ENCODE measurements at regions not wholly inside any gene's neighbourhood (a gene's known extent, or its start where the extent isn't known, plus 50 kb on each side); places are given as distances from the start of the nearest gene placed in this dataset.
"Not testable (repeated sequence)": the region's sequence is repeated elsewhere in the genome, so short reads cannot be mapped to it uniquely, and the experiment has no call there.

DNA sequence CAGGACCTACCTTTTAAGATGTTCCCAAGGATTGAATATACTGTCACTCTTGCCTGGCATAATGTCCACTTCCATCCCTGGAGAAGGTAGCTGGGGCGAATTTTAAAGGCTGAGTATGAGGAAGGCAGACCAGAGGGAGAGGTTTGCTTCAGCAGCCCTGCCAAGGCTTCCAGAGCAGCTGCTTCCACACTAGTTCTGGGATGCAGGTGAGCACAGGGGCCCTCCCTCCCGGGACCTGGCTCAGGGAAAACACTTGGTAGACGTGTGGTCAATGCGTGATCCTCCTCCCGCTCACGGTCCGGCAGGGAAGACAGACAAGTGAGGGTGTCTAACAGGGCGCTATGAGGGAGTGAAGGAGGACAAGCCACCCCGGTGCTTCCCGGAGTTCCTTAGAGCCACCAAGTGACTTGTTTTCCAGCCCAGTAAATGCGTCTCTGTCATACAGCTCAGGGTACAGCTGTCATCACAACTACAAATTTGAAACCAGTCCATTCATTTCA is 327.6 kb downstream of the ARRDC4 start:
- in situ Hi-C loops (cut with HindIII; ENCODE audit: low pct_ligation_motif_present, low pct_unique_long_range_greater_than_20kb, low sequenced_read_pairs), result no loop called here

DNA sequence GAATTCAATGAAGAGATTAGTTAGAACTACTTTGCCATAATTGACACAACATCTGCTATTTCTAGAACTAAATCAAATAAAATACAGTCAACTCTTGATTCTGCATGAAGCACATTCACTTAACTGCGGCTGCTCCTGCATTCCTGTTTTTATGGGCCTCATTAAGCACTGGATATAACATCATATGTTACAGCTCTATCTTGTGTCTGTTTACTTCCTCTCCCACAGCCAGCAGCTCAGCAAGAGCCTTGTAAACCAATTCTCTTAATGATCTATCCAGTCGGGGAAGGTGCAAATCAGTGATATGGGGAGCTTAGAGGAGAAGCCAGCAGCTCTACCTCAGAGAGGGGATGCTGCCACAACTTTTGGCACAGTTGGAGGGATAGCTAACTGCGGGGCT is 329.2 kb downstream of the ARRDC4 start:
- DNase-seq, result no peak
- in situ Hi-C loops (cut with HindIII; ENCODE audit: low pct_ligation_motif_present, low pct_unique_long_range_greater_than_20kb, low sequenced_read_pairs), result no loop called here

More for the DNA sequence above, 327.6 kb downstream of the ARRDC4 start:
- DNase-seq, result no peak

DNA sequence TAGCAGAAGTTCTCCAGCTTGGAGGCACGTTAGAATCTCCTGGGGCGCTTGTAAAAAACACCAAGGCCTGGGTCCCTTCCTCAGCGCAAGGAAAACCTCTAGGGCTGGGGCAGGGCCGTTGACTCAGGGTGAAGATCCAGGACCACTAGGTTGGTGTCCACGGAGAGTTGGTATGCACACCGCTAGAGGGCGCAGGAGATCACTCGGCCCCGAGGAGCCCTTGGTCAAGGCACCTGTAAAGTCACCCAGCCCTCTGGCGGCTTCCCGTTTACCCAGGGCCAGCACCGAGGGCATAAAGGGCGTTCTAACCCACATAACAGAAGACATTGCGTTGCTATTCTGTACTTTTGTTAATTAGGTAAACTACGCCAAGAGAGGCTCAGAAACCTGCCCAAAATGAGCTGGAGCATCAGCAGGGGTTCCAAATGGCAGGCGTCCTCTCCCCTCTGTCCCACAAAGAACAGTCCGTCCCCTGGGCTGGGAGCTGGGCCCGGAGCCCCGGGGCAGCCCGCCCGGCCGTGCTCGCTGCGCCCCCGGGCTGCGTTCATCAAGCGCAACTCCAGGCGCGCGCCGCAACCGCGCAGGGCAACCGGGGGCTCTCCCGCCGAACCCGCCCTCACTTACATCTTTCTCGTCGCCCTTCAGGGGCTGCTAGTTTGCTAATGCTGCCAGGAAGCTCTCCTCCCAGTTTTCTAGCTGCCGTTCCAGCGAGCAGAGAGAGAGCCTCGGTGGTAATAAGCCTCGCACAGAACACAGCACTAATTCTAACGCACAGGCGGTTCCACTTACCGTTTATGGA is 332.1 kb downstream of the ARRDC4 start:
- DNase-seq, result peak; percentile 28
- in situ Hi-C loops (cut with HindIII; ENCODE audit: low pct_ligation_motif_present, low pct_unique_long_range_greater_than_20kb, low sequenced_read_pairs), result no loop called here

DNA sequence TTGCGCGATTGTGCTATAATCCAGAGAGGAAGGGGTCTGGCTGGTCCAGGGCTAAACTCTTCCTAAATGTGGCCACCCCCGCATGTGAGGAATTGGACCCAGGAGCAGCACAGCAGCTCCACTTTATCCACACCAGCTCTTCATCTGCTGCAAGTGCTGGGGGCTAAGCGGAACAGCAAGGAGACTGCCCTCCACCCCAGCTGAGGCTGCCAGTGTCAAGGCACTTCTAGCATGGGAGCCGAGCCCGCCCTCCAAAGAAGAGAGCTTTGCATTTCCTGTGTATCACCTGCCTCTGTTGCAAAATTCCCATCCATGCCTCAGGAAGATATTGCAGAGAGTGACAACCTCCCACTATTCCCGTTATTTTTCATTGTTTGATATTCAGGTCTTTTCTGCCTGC is 333.6 kb downstream of the ARRDC4 start:
- DNase-seq, result no peak
- in situ Hi-C loops (cut with HindIII; ENCODE audit: low pct_ligation_motif_present, low pct_unique_long_range_greater_than_20kb, low sequenced_read_pairs), result no loop called here

DNA sequence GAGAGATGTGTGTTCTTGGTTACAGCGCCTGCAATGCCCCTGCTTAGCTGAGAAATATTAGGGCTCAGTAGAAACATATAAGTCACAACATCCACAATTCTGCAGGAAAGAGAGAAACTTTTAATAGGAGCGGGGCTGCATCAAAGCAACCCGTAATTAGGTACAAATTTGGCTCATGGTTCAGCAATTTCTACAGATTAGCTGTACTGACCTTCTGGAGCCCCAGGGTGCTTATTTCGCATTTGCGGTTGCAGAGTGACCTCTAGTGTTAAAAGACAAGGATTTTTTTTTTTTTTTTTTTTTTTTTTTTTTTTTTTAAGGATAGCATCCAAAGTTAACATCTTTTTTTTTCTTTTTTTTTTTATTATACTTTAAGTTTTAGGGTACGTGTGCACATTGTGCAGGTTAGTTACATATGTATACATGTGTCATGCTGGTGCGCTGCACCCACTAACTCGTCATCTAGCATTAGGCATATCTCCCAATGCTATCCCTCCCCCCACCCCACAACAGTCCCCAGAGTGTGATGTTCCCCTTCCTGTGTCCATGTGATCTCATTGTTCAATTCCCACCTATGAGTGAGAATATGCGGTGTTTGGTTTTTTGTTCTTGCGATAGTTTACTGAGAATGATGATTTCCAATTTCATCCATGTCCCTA is 334.7 kb downstream of the ARRDC4 start:
- peak; percentile 42 for DNase-seq
- in situ Hi-C loops (cut with HindIII; ENCODE audit: low pct_ligation_motif_present, low pct_unique_long_range_greater_than_20kb, low sequenced_read_pairs), result not testable (repeated sequence)

DNA sequence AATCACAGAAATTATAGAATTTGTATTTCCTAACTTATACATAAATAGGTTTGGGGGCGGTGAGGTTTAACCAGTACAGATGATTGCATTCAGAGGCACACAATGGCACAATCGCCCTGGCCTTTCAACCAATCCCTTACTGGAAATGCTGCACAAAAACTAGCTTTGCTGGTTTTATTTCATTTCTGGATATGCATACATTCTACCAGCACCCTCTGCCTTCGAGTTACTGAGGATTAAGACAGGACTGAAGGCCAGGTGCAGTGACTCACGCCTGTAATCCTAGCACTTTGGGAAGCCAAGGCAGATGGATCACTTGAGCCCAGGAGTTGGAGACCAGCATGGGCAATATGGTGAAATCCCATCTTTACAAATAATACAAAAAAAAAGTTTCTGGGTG is 336.1 kb downstream of the ARRDC4 start:
- in situ Hi-C loops (cut with HindIII; ENCODE audit: low pct_ligation_motif_present, low pct_unique_long_range_greater_than_20kb, low sequenced_read_pairs), result no loop called here
- no peak for DNase-seq

DNA sequence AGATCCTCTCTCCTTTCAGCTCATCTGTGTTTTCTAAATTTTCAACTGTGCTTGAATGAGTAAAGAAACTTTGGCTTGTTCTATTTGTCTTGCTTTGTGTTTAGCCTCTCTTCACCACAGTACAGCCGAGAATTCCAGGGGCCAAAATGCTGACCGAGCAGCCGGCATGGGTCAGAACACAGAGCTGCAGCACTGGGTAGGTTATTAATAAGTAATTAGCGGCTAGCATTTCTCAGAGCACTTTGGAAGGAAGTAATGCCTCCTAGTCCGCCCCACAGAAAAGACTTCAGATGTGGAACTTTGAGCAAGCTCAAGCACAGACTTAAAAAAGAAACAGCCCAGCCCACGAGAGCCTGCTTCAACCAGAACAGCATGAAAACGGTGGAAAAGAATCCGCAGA is 343.9 kb downstream of the ARRDC4 start:
- in situ Hi-C loops (cut with HindIII; ENCODE audit: low pct_ligation_motif_present, low pct_unique_long_range_greater_than_20kb, low sequenced_read_pairs), result no loop called here

DNA sequence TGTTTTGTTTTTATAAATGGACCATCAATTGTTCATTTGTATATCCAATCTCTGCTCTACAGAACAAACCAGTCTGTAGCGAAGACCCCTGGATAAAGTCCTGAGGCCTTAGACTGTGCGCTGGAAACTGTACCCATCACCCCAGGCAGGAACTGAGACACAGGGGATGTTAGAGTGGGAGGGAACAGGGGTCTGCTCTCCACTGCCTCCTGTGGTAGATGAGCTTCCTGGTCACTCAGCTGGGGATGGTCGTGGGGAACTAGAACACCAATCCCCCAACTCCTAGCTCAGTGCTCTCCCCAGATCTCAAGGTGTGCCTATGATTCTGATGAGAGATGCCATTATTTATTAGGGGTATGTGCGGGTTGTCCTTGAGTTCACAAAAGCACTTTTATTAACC is 340.2 kb upstream of the IGF1R start:
- in situ Hi-C loops (cut with HindIII; ENCODE audit: low pct_ligation_motif_present, low pct_unique_long_range_greater_than_20kb, low sequenced_read_pairs), result no loop called here
- DNase-seq, result no peak

More for the DNA sequence above, 343.9 kb downstream of the ARRDC4 start:
- DNase-seq, result no peak

DNA sequence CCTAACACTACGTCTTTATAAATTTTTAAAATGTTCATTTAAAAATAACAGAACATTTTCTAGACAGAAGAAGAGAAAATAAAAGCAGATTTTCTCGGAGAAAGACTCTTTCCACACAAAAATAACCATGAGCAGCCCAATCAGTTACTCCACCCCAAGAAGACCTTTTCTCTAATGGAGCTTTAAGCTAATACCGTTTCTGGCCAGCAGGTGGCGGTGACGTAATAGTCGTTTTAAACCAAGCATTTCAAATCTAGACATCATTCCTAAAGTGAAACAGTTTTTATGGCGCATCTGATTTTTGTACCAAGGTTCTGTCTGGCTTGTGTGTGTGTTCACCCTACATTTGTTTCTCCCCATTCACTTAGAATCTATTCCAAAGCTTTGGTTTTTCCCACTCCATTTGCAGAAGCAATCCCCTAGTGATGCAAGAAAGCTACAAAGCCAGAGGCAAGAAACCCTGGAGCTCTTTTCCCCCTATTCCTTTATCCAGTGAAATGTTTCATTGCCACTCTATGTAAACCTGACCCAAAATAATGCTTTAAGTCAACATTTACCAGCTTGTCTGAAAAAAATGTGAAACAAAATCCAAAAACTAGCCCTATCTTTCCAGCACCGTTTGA is 336.7 kb upstream of the IGF1R start:
- in situ Hi-C loops (cut with HindIII; ENCODE audit: low pct_ligation_motif_present, low pct_unique_long_range_greater_than_20kb, low sequenced_read_pairs), result no loop called here
- DNase-seq, result peak; percentile 74

DNA sequence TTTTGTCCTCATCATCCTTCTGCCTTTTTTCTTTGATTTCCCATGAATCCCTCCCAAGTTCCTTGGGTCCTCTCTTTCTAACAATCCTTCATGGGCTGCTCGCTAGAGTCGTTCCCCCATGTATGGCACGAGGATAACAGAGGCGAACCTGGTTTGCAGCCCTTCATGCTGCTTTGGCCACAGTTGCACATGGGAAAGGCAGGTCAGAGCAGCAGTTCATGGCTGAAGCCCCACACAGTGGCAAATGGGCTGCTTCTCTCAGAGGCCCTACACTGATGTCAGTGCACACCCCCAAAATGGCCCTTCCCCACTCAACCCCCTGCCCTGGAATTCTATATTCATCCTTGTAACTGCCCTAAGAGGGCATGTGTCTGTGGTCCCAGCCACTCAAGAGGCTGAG is 335.4 kb upstream of the IGF1R start:
- in situ Hi-C loops (cut with HindIII; ENCODE audit: low pct_ligation_motif_present, low pct_unique_long_range_greater_than_20kb, low sequenced_read_pairs), result no loop called here

DNA sequence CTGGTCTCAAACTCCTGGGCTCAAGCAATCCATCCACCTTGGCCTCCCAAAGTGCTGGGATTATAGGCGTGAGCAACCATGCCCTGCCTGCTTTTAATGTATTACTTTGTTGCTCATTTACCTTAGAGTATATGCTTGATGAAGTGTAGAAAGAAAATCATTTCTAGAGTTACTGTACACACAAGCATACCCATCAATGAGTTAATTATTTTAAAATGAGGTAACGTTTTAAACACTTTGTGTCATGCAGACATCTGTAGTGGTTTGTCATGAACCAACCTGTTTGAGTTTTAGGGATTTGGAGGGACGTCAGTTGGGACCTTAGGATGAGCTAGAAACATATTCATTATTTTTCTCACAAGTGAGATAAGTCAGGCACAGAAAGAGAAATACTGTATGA is 332.4 kb upstream of the IGF1R start:
- in situ Hi-C loops (cut with HindIII; ENCODE audit: low pct_ligation_motif_present, low pct_unique_long_range_greater_than_20kb, low sequenced_read_pairs), result no loop called here
- DNase-seq, result no peak

More for the DNA sequence above, 335.4 kb upstream of the IGF1R start:
- DNase-seq, result no peak

DNA sequence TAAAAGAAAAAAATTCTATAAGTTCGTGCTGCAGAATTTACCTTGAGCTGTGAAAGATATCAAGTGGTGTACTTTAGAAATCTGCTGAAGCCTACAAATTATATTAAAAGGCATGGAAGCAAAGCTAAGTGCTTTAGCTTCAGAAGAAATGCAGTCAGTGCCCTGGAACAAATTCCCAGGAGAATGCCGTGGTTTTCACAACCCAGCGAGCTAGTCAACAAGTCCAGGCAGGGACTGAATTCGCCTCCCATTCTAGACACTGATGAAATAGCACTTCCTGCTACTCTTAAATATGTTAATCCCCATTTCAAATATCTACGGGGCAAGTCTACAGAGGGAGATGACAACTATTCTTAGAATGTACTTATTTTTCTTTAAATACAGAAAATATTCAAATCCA is 326.4 kb upstream of the IGF1R start:
- in situ Hi-C loops (cut with HindIII; ENCODE audit: low pct_ligation_motif_present, low pct_unique_long_range_greater_than_20kb, low sequenced_read_pairs), result no loop called here
- peak; percentile 25 for DNase-seq

DNA sequence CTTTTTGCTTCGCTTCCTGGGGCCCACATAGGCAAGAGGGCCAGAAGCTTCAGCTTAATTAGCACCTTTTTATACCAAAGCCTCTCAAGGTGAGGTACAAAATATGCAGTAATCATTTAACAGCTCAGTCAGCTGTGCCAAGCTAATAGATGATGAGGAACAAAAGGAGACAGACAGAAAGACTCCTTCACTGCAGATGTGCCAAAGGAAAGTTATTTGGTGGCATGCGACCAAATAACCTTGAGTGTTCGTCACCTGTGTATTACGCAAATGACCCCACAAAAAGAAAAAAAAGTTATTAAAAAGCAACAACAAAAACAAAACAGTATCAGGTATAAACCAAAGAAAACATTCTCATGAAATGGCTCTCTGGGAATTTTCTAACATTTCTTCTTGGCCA is 325.8 kb upstream of the IGF1R start:
- in situ Hi-C loops (cut with HindIII; ENCODE audit: low pct_ligation_motif_present, low pct_unique_long_range_greater_than_20kb, low sequenced_read_pairs), result no loop called here
- no peak for DNase-seq

DNA sequence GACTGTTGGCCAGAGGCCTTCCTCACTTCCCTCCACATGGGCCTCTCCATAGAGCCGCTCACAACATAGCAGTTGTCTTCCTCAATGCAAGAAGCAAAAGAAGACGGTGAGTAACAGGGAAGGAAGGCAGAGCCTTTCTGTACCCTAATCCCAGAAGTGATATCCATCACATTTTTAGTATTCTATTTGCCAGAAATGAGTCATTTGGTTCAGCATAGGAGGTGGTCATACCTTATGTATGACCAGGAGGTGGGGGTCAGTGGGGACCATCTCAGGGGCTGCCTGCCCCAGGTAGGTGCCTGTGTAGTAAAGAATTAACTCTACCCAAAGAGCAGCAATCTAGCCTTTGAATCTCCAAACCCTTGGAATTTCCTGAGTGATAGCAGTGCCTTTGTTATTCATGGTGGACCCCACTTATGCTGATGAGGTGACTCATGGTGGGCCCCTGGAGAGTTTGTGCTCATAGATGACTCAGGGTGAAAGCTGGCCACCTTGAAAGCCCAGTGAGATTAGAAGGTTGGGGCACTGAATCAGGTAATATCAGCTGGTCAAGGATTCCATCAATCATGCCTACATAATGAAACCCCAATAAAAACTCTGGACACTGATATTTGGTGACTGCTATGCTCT is 323.9 kb upstream of the IGF1R start:
- DNase-seq, result no peak
- in situ Hi-C loops (cut with HindIII; ENCODE audit: low pct_ligation_motif_present, low pct_unique_long_range_greater_than_20kb, low sequenced_read_pairs), result no loop called here

DNA sequence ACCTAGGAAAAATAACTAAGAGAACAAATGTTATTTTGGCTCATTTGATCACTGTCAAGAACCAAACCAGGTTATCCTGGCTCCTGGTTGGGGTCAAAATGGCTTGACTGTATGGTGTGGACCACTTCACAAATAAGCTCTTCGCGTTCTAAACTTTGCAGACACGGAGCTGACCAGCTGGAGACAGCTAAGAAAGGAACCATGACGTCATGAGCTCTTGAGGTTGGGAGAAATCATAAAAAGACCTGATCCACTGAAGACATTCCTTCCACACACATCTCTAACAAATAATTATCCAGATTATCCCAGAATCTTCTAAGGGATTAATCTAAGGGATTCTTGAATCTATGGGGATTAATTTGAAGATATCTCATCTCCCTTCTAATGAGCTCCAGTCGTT is 321.5 kb upstream of the IGF1R start:
- in situ Hi-C loops (cut with HindIII; ENCODE audit: low pct_ligation_motif_present, low pct_unique_long_range_greater_than_20kb, low sequenced_read_pairs), result no loop called here
- no peak for DNase-seq

DNA sequence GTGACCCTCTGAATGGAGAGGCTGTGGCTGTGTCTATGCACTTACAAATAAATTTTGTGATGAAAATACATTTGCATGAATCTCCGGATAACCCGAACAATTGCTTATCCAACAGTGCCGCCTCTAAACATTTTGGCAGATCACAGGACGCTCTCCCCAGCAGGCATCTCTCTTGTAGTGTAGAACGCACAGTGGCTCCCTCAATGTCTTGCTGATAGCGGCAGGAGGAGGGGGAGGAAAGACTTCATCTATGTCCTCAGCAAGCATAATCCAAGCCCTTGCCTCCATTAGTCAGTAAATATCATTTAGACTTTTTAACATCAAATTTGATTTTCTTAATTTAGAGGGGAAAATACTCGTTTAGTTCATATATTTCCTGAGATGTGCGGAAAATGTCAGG is 318.1 kb upstream of the IGF1R start:
- in situ Hi-C loops (cut with HindIII; ENCODE audit: low pct_ligation_motif_present, low pct_unique_long_range_greater_than_20kb, low sequenced_read_pairs), result no loop called here
- DNase-seq, result no peak

DNA sequence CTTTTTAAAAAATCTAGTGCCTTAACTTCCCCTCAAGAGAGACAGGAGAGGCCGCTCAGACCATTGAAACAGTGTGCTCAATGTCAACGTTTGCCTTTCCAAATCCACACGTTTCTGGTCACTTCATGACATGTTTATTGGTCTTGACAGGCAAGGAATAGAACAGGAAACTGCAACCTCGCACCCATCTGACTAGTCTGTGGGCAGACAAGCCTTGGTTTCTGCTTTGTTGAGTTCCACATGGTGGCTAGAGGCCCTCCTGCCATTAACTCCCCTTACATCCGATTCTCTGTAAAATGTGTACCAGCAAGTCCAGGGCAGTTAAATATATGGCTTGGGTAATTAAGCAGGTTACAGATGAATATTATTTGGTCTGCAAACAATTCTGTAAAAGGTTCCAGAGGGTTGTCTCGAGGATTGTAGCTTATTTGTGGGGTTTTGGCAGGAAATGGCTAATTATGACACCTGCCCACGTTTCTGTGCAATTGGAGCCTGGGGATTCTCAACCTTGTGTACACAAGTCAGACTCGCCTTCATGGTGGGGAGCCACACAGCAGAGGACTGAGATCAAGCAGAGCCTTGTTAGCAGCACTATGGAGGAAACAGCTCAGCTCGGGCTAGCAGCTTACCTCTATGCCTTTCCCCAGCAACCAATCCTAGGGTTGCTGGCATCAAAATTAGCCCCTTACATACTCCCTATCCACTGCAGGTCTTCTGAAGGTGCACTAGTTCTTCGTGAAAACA is 317.5 kb upstream of the IGF1R start:
- in situ Hi-C loops (cut with HindIII; ENCODE audit: low pct_ligation_motif_present, low pct_unique_long_range_greater_than_20kb, low sequenced_read_pairs), result no loop called here
- DNase-seq, result no peak

DNA sequence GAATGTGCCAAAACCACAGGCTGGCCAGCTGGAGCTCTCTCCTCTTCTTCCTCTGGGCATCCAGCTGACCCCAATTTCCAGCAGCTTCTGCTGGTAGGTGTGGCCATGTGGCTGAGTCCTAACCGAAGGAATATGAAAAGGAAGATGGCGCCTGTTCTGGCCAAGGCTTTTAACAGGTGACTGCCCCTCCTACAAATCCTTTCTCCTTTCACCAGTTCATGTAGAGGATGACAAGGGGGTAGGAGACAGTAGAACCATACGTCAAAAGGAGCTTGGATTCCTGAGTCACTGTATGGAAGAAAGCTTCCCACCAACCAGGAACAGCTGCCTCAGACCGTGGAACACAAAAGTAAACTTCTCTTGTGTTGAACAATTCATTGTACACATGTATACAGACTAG is 316.7 kb upstream of the IGF1R start:
- in situ Hi-C loops (cut with HindIII; ENCODE audit: low pct_ligation_motif_present, low pct_unique_long_range_greater_than_20kb, low sequenced_read_pairs), result no loop called here
- DNase-seq, result no peak

DNA sequence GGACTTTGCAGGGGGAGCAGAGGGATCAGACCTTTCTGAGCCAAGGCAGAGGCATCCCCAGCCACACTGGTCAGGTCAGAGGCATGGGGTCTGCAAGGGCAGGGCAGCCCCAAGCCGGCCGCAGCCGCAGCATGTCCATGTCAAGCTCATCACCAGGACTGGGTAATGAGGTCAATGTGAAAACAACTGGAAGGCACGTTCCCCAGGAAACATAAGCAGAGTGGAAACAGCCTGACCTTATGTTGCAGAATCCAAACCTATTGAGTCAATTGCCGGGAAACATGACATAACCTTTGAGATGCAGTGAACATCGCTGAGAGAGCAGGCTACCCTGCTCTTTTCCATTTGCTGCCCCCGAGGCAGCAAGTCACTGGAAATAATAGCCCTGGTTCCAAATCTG is 315.1 kb upstream of the IGF1R start:
- in situ Hi-C loops (cut with HindIII; ENCODE audit: low pct_ligation_motif_present, low pct_unique_long_range_greater_than_20kb, low sequenced_read_pairs), result no loop called here
- no peak for DNase-seq
